Psoas muscle (tissue), 7 donors: ENCODE measurements at regions not wholly inside any gene's neighbourhood (a gene's known extent, or its start where the extent isn't known, plus 50 kb on each side); places are given as distances from the start of the nearest gene placed in this dataset.

ENCODE experiments used
- ATAC-seq, 4 donors: fragments of 200-7000 bp; cut with Tn5 transposase; one replicate each; pipeline ENCODE4 v1.9.1; 2020; ENCODE audit warnings: moderate library complexity in 3 of 4, mild to moderate bottlenecking in 2 of 4
- DNase-seq, 2 donors: peaks; one replicate each; pipeline ENCODE4 v3.0.0-alpha.2; 2020
- H3K27ac ChIP-seq: fragments of 200-600 bp; one replicate; pipeline ENCODE4 v1.8.0; 2022
- H3K27me3 ChIP-seq, 3 donors: fragments of 200-600 bp in 1 of 3; one replicate each; pipeline versions ENCODE4 v1.6.1 to v1.8.0; 2013 to 2022; ENCODE audit warnings: low read length in 2 of 3, mild to moderate bottlenecking in 2 of 3, moderate library complexity in 1 of 3; ENCODE audit not compliant: insufficient read depth in 3 of 3
- H3K36me3 ChIP-seq, 2 donors: fragments of 200-600 bp in 1 of 2; one replicate each; pipeline versions ENCODE4 v1.6.1 to v1.8.0; 2013 to 2022; ENCODE audit warnings: low read depth in 1 of 2, mild to moderate bottlenecking in 1 of 2, moderate library complexity in 1 of 2; ENCODE audit not compliant: insufficient read depth in 1 of 2
- H3K4me1 ChIP-seq: fragments of 200-600 bp; one replicate; pipeline ENCODE4 v1.8.0; 2022
- H3K4me3 ChIP-seq: fragments of 200-600 bp; one replicate; pipeline ENCODE4 v1.8.0; 2022; ENCODE audit warnings: mild to moderate bottlenecking
- H3K9me3 ChIP-seq: fragments of 200-600 bp; one replicate; pipeline ENCODE4 v1.8.0; 2022
- CTCF ChIP-seq: fragments of 200-600 bp; IDR thresholded peaks from one replicate; pipeline ENCODE4 v1.8.0; 2022; ENCODE audit warnings: antibody characterized with exemption
- WGBS, 3 donors: extraction: QIAGEN DNeasy Blood & Tissue Kit; methylation state at CpG; one replicate each; pipeline versions ENCODE4 v1.1.6 to v1.1.7; 2013; 5-methylcytosine and 5-hydroxymethylcytosine counted together
- intact Hi-C, 2 donors: fragments of 100-400 bp; cut with DNase I; formaldehyde crosslinking; loops; one replicate each; pipeline versions ENCODE4 v1.11.0 to v1.14.2; 2022
- donor health status: healthy with polysubstance abuse.
- donor health status: DM: no; HTN: no; CAD: no; lungs with moderate emphysema.
- donor health status: Bipolar disorder and iron deficiency.
- donor health status: healthy.
- donor health status: DM: yes; HTN: yes; CAD: no.
- donor health status: DM: no; HTN: no; CAD: no.
- donor health status: DM: yes; HTN: yes; CAD: no.

GRCh38 chr2:7237466-7237865, 320.3 kb downstream of the RNF144A start:
- TF ChIP-seq CTCF, result no peak
- no peak overlapping the region for H3K27ac ChIP-seq
- no peak overlapping the region for H3K4me3 ChIP-seq
- no peaks in the 10 kb centered on the region for H3K4me1 ChIP-seq
- H3K36me3 ChIP-seq, result no peaks in the 10 kb centered on the region
- ATAC-seq, result no peak
- no peaks in the 10 kb centered on the region for H3K9me3 ChIP-seq
- no peaks in the 10 kb centered on the region for H3K27me3 ChIP-seq
- WGBS, 3 donors, result 91 to 94% (median 92%) methylated on average over 13 of the region's 13 CpGs
- intact Hi-C loops, result no loop called here
- DNase-seq, result no peak

- H3K27me3 ChIP-seq, result no peaks in the 10 kb centered on the region
- WGBS, 3 donors, result 76 to 85% (median 81%) methylated on average over 3 of the region's 3 CpGs
- no peak for TF ChIP-seq CTCF
- no peaks in the 10 kb centered on the region for H3K9me3 ChIP-seq
- H3K27ac ChIP-seq, result no peak overlapping the region
- DNase-seq (no peak), ATAC-seq (no peak)
- intact Hi-C loops, result no loop called here
- no peak overlapping the region for H3K4me3 ChIP-seq
- H3K4me1 ChIP-seq, result no peaks in the 10 kb centered on the region
- H3K36me3 ChIP-seq, result no peaks in the 10 kb centered on the region
Observed at GRCh38 chr2:7239078-7239477, 321.9 kb downstream of the RNF144A start.

- DNase-seq, result no peak
- no peaks in the 10 kb centered on the region for H3K36me3 ChIP-seq
- H3K9me3 ChIP-seq, result no peaks in the 10 kb centered on the region
- H3K27me3 ChIP-seq, result no peaks in the 10 kb centered on the region
- no peaks in the 10 kb centered on the region for H3K4me1 ChIP-seq
- no peak for ATAC-seq
- H3K27ac ChIP-seq, result no peak overlapping the region
- intact Hi-C loops, result no loop called here
- WGBS, 3 donors, result 70 to 86% (median 86%) methylated on average over 4 of the region's 4 CpGs
- no peak overlapping the region for H3K4me3 ChIP-seq
- TF ChIP-seq CTCF, result no peak
Observed at GRCh38 chr2:7241041-7241745, 324.0 kb downstream of the RNF144A start.

- intact Hi-C loops, result no loop called here
- H3K27ac ChIP-seq, result no peak overlapping the region
- ATAC-seq, result no peak
Observed at GRCh38 chr2:7242189-7242867, 325.1 kb downstream of the RNF144A start.

More at GRCh38 chr2:7242189-7242867, 325.1 kb downstream of the RNF144A start:
- H3K9me3 ChIP-seq, result no peaks in the 10 kb centered on the region
- H3K36me3 ChIP-seq, result no peaks in the 10 kb centered on the region
- no peaks in the 10 kb centered on the region for H3K4me1 ChIP-seq
- TF ChIP-seq CTCF, result no peak
- H3K27me3 ChIP-seq, result no peaks in the 10 kb centered on the region
- H3K4me3 ChIP-seq, result no peak overlapping the region
- DNase-seq, result no peak
- 59 to 74% (median 64%) methylated on average over 5 of the region's 5 CpGs for WGBS, 3 donors
